NCI-H510A treated with DMSO at 0.1 percent for 48 hours (cell line): ENCODE measurements at regions not wholly inside any gene's neighbourhood (a gene's known extent, or its start where the extent isn't known, plus 50 kb on each side); places are given as distances from the start of the nearest gene placed in this dataset.
A peak's percentile ranks its signal among the peaks of the same experiment; 100 is the strongest.

Experiments
- DNase-seq: peaks from one replicate; lab custom pipeline; 2025; lab: John Stamatoyannopoulos, UW

- DNase-seq: no peak
These were observed 481.5 kb upstream of the ZFHX3 start for GRCh38 chr16:73529303-73530012.

- DNase-seq: peak; percentile 13
These were observed 479.3 kb upstream of the ZFHX3 start for GRCh38 chr16:73527187-73527586.

GRCh38 chr16:73526011-73526804 is 478.3 kb upstream of the ZFHX3 start:
- no peak for DNase-seq

GRCh38 chr16:73523209-73523608 is 475.3 kb upstream of the ZFHX3 start:
- DNase-seq: no peak

GRCh38 chr16:73521499-73521898 is 473.6 kb upstream of the ZFHX3 start:
- no peak for DNase-seq

GRCh38 chr16:73515616-73516015 is 467.7 kb upstream of the ZFHX3 start:
- DNase-seq: no peak

GRCh38 chr16:73510852-73511251 is 462.9 kb upstream of the ZFHX3 start:
- no peak for DNase-seq

- no peak for DNase-seq
These were observed 458.7 kb upstream of the ZFHX3 start for GRCh38 chr16:73506568-73507056.

GRCh38 chr16:73505577-73505976 is 457.6 kb upstream of the ZFHX3 start:
- no peak for DNase-seq

GRCh38 chr16:73504591-73505575 is 457.0 kb upstream of the ZFHX3 start:
- no peak for DNase-seq

- no peak for DNase-seq
These were observed 455.2 kb upstream of the ZFHX3 start for GRCh38 chr16:73503093-73503492.

GRCh38 chr16:73499276-73499675 is 451.3 kb upstream of the ZFHX3 start:
- no peak for DNase-seq

- no peak for DNase-seq
These were observed 438.0 kb upstream of the ZFHX3 start for GRCh38 chr16:73485880-73486279.

GRCh38 chr16:73483934-73484711 is 436.2 kb upstream of the ZFHX3 start:
- DNase-seq: no peak

GRCh38 chr16:73483076-73483791 is 435.3 kb upstream of the ZFHX3 start:
- DNase-seq: no peak

GRCh38 chr16:73482310-73482709 is 434.4 kb upstream of the ZFHX3 start:
- DNase-seq: no peak

- DNase-seq: no peak
These were observed 432.5 kb upstream of the ZFHX3 start for GRCh38 chr16:73480381-73480780.

- no peak for DNase-seq
These were observed 425.8 kb upstream of the ZFHX3 start for GRCh38 chr16:73473713-73474112.

- no peak for DNase-seq
These were observed 416.9 kb upstream of the ZFHX3 start for GRCh38 chr16:73464834-73465233.

- no peak for DNase-seq
These were observed 411.7 kb upstream of the ZFHX3 start for GRCh38 chr16:73459586-73459985.

GRCh38 chr16:73457851-73458250 is 409.9 kb upstream of the ZFHX3 start:
- no peak for DNase-seq
